K562 (cell line): ENCODE measurements at regions not wholly inside any gene's neighbourhood (a gene's known extent, or its start where the extent isn't known, plus 50 kb on each side); places are given as distances from the start of the nearest gene placed in this dataset.
A peak's percentile ranks its signal among the peaks of the same experiment; 100 is the strongest.

Experiments used
- BMI1 ChIP-seq: fragments of 150-350 bp; IDR thresholded peaks from 2 replicates; pipeline ENCODE4 v1.6.1; 2014; ENCODE audit warnings: low read length
- CCAR2 ChIP-seq: fragments of 200-400 bp; formaldehyde crosslinking; IDR thresholded peaks from 2 replicates; pipeline ENCODE4 v1.6.1; 2017; ENCODE audit warnings: mild to moderate bottlenecking, low read depth, low read length
- CHCHD3 ChIP-seq: fragments of 250-450 bp; sonication (Bioruptor Pico); IDR thresholded peaks from 2 replicates; pipeline ENCODE4 v2.1.2; 2022; ENCODE audit warnings: mild to moderate bottlenecking
- DMBX1 ChIP-seq: fragments of 250-450 bp; sonication (Bioruptor Pico); IDR thresholded peaks from 2 replicates; pipeline ENCODE4 v1.8.0; 2022; ENCODE audit warnings: inconsistent platforms, mild to moderate bottlenecking, moderate library complexity, borderline replicate concordance
- HLTF ChIP-seq: fragments of 450-650 bp; IDR thresholded peaks from 2 replicates; pipeline ENCODE4 v1.6.1; 2016
- KDM2B ChIP-seq: fragments of 250-450 bp; sonication (Bioruptor Pico); IDR thresholded peaks from 2 replicates; pipeline ENCODE4 v1.8.0; 2021; ENCODE audit warnings: mild to moderate bottlenecking, moderate library complexity
- KLF10 ChIP-seq: fragments of 250-450 bp; sonication (Bioruptor Pico); IDR thresholded peaks from 2 replicates; pipeline ENCODE4 v1.6.1; 2021; ENCODE audit warnings: matching md5 sums
- MED1 ChIP-seq: sonication (generic); formaldehyde crosslinking; IDR thresholded peaks from 2 replicates; pipeline ENCODE4 v1.8.1; 2023; ENCODE audit warnings: missing genetic modification reagents, borderline replicate concordance
- MYC ChIP-seq, 2 experiments: fragments of 250-450 bp in 1 of 2; sonication (Bioruptor Pico) in 1 of 2; IDR thresholded peaks; 2 replicates each; pipeline versions ENCODE4 v1.5.1 to v1.6.1; 2012 to 2021; ENCODE audit warnings: low read depth in 2 of 2, borderline replicate concordance in 1 of 2, improper control_type of control experiment in 1 of 2, low read length in 1 of 2, mild to moderate bottlenecking in 1 of 2, moderate library complexity in 1 of 2
- NFE2 ChIP-seq: IDR thresholded peaks from 2 replicates; pipeline ENCODE4 v1.6.1; 2014; ENCODE audit warnings: antibody characterized with exemption, low read depth
- NFIX ChIP-seq: fragments of 250-450 bp; sonication (Bioruptor Pico); IDR thresholded peaks from 2 replicates; pipeline ENCODE4 v1.4.0; 2020; ENCODE audit warnings: low read depth, mild to moderate bottlenecking, moderate library complexity
- NFYB ChIP-seq: IDR thresholded peaks from 2 replicates; pipeline ENCODE4 v1.6.1; 2011; ENCODE audit warnings: mild to moderate bottlenecking, moderate library complexity; ENCODE audit not compliant: insufficient read length; ENCODE audit errors: extremely low read depth
- NR2C2 ChIP-seq, 2 experiments: fragments of 200-800 bp in 1 of 2; sonication (Bioruptor generic) in 1 of 2; sonication (generic) in 1 of 2; formaldehyde crosslinking in 1 of 2; IDR thresholded peaks; 2 replicates each; pipeline versions ENCODE4 v1.6.1 to v1.8.0; 2016 to 2022; ENCODE audit warnings: mild to moderate bottlenecking in 1 of 2, missing compliant biosample characterization in 1 of 2, missing genetic modification characterization in 1 of 2, missing genetic modification reagents in 1 of 2
- NR3C1 ChIP-seq: sonication (generic); formaldehyde crosslinking; IDR thresholded peaks from 2 replicates; pipeline ENCODE4 v1.8.1; 2022; ENCODE audit warnings: missing genetic modification reagents
- POLR2AphosphoS5 ChIP-seq: IDR thresholded peaks from 2 replicates; pipeline ENCODE4 v1.6.1; 2011; ENCODE audit warnings: mild to moderate bottlenecking, low read depth, low read length, moderate library complexity; ENCODE audit not compliant: control insufficient read depth, insufficient read depth
- PYGO2 ChIP-seq: fragments of 450-650 bp; IDR thresholded peaks from 2 replicates; pipeline ENCODE4 v1.6.1; 2016; ENCODE audit warnings: mild to moderate bottlenecking, missing genetic modification characterization, moderate library complexity, missing compliant biosample characterization
- RAD21 ChIP-seq, 2 experiments: fragments of 250-450 bp in 1 of 2; fragments of 450-650 bp in 1 of 2; sonication (Bioruptor Pico) in 1 of 2; formaldehyde crosslinking in 1 of 2; IDR thresholded peaks in 1 of 2; conservative IDR thresholded peaks in 1 of 2; 2 replicates each; pipeline versions ENCODE4 v1.4.0 to v1.8.0; 2020 to 2022; ENCODE audit warnings: mild to moderate bottlenecking in 2 of 2, moderate library complexity in 1 of 2
- SMARCE1 ChIP-seq: fragments of 450-650 bp; IDR thresholded peaks from 2 replicates; pipeline ENCODE4 v1.7.1; 2016; ENCODE audit warnings: mild to moderate bottlenecking
- SMC3 ChIP-seq: conservative IDR thresholded peaks from 2 replicates; pipeline ENCODE4 v1.6.1; 2011; ENCODE audit warnings: low read depth, low read length, improper control_type of control experiment; ENCODE audit not compliant: insufficient read depth
- ZFP1 ChIP-seq: fragments of 450-650 bp; formaldehyde crosslinking; IDR thresholded peaks from 2 replicates; pipeline ENCODE4 v1.4.0; 2020; ENCODE audit warnings: mild to moderate bottlenecking, mixed read lengths
- ZNF253 ChIP-seq: fragments of 250-450 bp; sonication (Bioruptor Pico); conservative IDR thresholded peaks from 2 replicates; pipeline ENCODE4 v1.6.1; 2021; ENCODE audit warnings: mild to moderate bottlenecking
- ZNF384 ChIP-seq: IDR thresholded peaks from 2 replicates; pipeline ENCODE4 v1.6.1; 2012; ENCODE audit warnings: low read depth, low read length, improper control_type of control experiment
- ZNF449 ChIP-seq: fragments of 250-450 bp; sonication (Bioruptor Pico); IDR thresholded peaks from 2 replicates; pipeline ENCODE4 v1.8.0; 2022; ENCODE audit warnings: moderate library complexity, mild to moderate bottlenecking, inconsistent platforms
- ZNF668 ChIP-seq: fragments of 250-450 bp; sonication (Bioruptor Pico); IDR thresholded peaks from 2 replicates; pipeline ENCODE4 v1.8.0; 2022; ENCODE audit warnings: mild to moderate bottlenecking, inconsistent platforms
- TF ChIP-seq, protein P1 (sequence below): fragments of 250-450 bp; sonication (Bioruptor Pico); IDR thresholded peaks from 2 replicates; pipeline ENCODE4 v1.5.1; 2021; ENCODE audit warnings: mild to moderate bottlenecking

DNA sequence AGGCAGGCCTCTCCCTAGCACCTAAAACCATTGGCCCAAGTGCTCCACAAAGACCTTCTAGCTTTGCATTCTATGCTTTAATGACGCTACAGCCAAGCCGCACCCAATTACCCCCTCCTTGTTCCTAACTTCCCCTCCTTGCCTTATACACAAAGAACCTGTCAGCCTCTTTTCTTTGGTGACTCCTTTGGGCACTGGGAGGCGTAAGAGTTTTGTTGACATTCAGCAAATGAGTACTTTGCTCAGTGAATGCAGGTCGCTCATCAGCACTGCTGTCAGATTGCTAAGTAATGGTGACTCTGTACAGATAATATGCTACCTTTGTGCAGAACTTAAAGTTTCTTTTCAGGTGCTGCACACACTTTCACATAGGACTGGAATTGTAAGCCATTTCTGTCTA is 187.6 kb upstream of the FAM78B start (continued):
- no peak for TF ChIP-seq PYGO2
- TF ChIP-seq DMBX1 (CRISPR knock-in tag), result no peak
- TF ChIP-seq ZFP1 (CRISPR knock-in tag), result no peak
- TF ChIP-seq ZNF449 (CRISPR knock-in tag), result no peak
- TF ChIP-seq CHCHD3 (CRISPR knock-in tag), result no peak
- TF ChIP-seq ZNF384, result no peak
- no peak for TF ChIP-seq NFIX (CRISPR knock-in tag)
- no peak for TF ChIP-seq CCAR2
- TF ChIP-seq NFYB, result no peak
- no peak for TF ChIP-seq NR2C2 (CRISPR knock-in tag; IDR thresholded peaks at IDR 0.05)
- TF ChIP-seq NR2C2 (tag; IDR thresholded peaks at IDR 0.05), result no peak
- TF ChIP-seq, protein P1, sequence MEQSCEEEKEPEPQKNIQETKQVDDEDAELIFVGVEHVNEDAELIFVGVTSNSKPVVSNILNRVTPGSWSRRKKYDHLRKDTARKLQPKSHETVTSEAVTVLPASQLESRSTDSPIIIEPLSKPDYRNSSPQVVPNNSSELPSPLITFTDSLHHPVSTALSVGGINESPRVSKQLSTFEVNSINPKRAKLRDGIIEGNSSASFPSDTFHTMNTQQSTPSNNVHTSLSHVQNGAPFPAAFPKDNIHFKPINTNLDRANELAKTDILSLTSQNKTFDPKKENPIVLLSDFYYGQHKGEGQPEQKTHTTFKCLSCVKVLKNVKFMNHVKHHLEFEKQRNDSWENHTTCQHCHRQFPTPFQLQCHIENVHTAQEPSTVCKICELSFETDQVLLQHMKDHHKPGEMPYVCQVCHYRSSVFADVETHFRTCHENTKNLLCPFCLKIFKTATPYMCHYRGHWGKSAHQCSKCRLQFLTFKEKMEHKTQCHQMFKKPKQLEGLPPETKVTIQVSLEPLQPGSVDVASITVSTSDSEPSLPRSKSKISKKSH (CRISPR knock-in tag), result no peak
- peak; percentile 37 to 56 for TF ChIP-seq RAD21 (CRISPR knock-in tag; conservative IDR thresholded peaks at IDR 0.05 in 1 of 2, IDR thresholded peaks at IDR 0.05 in 1 of 2)
- TF ChIP-seq SMARCE1, result no peak
- no peak for TF ChIP-seq KDM2B (CRISPR knock-in tag)
- TF ChIP-seq KLF10, result no peak
- TF ChIP-seq ZNF668 (CRISPR knock-in tag), result no peak
- no peak for TF ChIP-seq MYC (IDR thresholded peaks at IDR 0.05; ENCODE audit: low read depth, low read length)
- TF ChIP-seq MYC (CRISPR knock-in tag; IDR thresholded peaks at IDR 0.05; ENCODE audit: borderline replicate concordance, low read depth), result no peak
- TF ChIP-seq NR3C1 (CRISPR knock-in tag), result no peak
- no peak for TF ChIP-seq NFE2
- TF ChIP-seq HLTF, result no peak
- no peak for TF ChIP-seq POLR2AphosphoS5
- 0 out of 2 replicates have a peak, but pooled peaks have one; percentile 6 for TF ChIP-seq SMC3
- no peak for TF ChIP-seq MED1
- TF ChIP-seq ZNF253 (CRISPR knock-in tag), result no peak
- no peak for TF ChIP-seq BMI1
